OCI-LY3 (cell line): ENCODE measurements at regions not wholly inside any gene's neighbourhood (a gene's known extent, or its start where the extent isn't known, plus 50 kb on each side); places are given as distances from the start of the nearest gene placed in this dataset.

Experiments
- H2AFZ ChIP-seq: fragments of 200-600, 300-600 bp; shearing (Covaris generic); 2 replicates; pipeline ENCODE4 v1.6.0; 2014; ENCODE audit warnings: antibody characterized with exemption, low read depth, low read length
- H3K27ac ChIP-seq: fragments of 200-600, 300-600 bp; sonication (generic); 2 replicates; pipeline ENCODE4 v1.5.1; 2014; ENCODE audit warnings: mild to moderate bottlenecking, low read length, moderate library complexity, mixed read lengths
- H3K27me3 ChIP-seq: fragments of 200-600, 300-600 bp; sonication (generic); 2 replicates; pipeline ENCODE4 v1.6.1; 2014; ENCODE audit warnings: low read depth, low read length, mixed read lengths
- H3K36me3 ChIP-seq: fragments of 200-600, 300-600 bp; sonication (generic); replicated peaks from 2 replicates; pipeline ENCODE3; 2014; ENCODE audit warnings: low read depth, low read length, mixed read lengths
- H3K4me1 ChIP-seq: fragments of 300-600, 200-600 bp; sonication (generic); 2 replicates; pipeline ENCODE4 v1.6.1; 2014; ENCODE audit warnings: low read length, mixed read lengths
- H3K4me2 ChIP-seq: fragments of 200-600, 300-600 bp; sonication (generic); 2 replicates; pipeline ENCODE4 v1.6.1; 2014; ENCODE audit warnings: low read length, mixed read lengths
- H3K4me3 ChIP-seq: fragments of 300-600, 200-600 bp; sonication (generic); 2 replicates; pipeline ENCODE4 v1.5.1; 2014; ENCODE audit warnings: antibody characterized with exemption, mild to moderate bottlenecking, low read length, moderate library complexity
- H3K79me2 ChIP-seq: fragments of 300-600, 200-600 bp; shearing (Covaris generic); 2 replicates; pipeline ENCODE4 v1.6.1; 2014; ENCODE audit warnings: mild to moderate bottlenecking, low read length, mixed read lengths
- H3K9ac ChIP-seq: fragments of 300-600, 200-600 bp; shearing (Covaris generic); 2 replicates; pipeline ENCODE4 v1.6.0; 2014; ENCODE audit warnings: mild to moderate bottlenecking, low read length, moderate library complexity
- H3K9me3 ChIP-seq: fragments of 200-600, 300-600 bp; shearing (Covaris generic); 2 replicates; pipeline ENCODE4 v1.6.1; 2014; ENCODE audit warnings: low read length, mixed read lengths; ENCODE audit not compliant: insufficient read depth
- H4K20me1 ChIP-seq: fragments of 200-600, 300-600 bp; sonication (generic); 2 replicates; pipeline ENCODE4 v1.6.1; 2016; ENCODE audit warnings: low read length, mixed read lengths; ENCODE audit not compliant: insufficient read depth
- EZH2phosphoT487 ChIP-seq: fragments of 200-600 bp; shearing (Covaris generic); IDR thresholded peaks from 2 replicates; pipeline ENCODE4 v1.6.1; 2018; ENCODE audit warnings: antibody characterized with exemption, mixed run types, low read depth
- TF ChIP-seq, protein P1 (sequence below): fragments of 200-600, 300-600 bp; sonication (generic); IDR thresholded peaks from 2 replicates; pipeline ENCODE4 v1.5.1; 2014; ENCODE audit warnings: antibody characterized with exemption, low read length, low read depth

DNA sequence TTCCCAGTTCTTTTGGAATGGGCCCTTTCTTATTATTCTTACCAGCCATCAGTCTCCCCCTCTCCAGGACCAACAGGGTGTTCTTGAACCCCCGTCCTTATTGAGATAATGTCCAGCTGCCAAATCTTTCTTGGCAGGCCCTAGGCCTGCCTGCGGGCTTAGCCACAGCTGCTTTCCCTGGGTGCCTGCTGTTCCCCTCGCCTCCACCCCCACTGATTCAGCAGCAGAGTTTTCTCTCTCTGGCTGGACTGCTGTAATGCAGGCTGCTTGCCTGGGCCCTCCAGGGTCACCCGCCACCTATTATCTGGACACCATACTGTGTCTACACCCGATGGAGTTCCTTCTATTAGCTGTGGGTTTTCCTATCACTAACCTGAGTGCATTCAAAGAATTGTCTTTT, 395.4 kb upstream of the ATP5MC3 start:
- Histone ChIP-seq H3K9me3 (no peaks in the 10 kb centered on the region), H3K79me2 (no peaks in the 10 kb centered on the region), H3K9ac (no peak overlapping the region), H2AFZ (no peak overlapping the region), H3K4me3 (no peak overlapping the region), H3K27ac (no peak overlapping the region), H4K20me1 (no peaks in the 10 kb centered on the region), H3K4me2 (no peak overlapping the region), H3K36me3 (no peaks in the 10 kb centered on the region), H3K4me1 (peaks cover 29% of the 10 kb centered on the region), H3K27me3 (no peaks in the 10 kb centered on the region)
- TF ChIP-seq, protein P1, sequence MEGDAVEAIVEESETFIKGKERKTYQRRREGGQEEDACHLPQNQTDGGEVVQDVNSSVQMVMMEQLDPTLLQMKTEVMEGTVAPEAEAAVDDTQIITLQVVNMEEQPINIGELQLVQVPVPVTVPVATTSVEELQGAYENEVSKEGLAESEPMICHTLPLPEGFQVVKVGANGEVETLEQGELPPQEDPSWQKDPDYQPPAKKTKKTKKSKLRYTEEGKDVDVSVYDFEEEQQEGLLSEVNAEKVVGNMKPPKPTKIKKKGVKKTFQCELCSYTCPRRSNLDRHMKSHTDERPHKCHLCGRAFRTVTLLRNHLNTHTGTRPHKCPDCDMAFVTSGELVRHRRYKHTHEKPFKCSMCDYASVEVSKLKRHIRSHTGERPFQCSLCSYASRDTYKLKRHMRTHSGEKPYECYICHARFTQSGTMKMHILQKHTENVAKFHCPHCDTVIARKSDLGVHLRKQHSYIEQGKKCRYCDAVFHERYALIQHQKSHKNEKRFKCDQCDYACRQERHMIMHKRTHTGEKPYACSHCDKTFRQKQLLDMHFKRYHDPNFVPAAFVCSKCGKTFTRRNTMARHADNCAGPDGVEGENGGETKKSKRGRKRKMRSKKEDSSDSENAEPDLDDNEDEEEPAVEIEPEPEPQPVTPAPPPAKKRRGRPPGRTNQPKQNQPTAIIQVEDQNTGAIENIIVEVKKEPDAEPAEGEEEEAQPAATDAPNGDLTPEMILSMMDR: no peak
- no peak for TF ChIP-seq EZH2phosphoT487

- peaks cover 29% of the 10 kb centered on the region for H3K4me1 ChIP-seq
- H3K9ac ChIP-seq: no peak overlapping the region; the same call in 1 of the 2 replicates
- H3K4me3 ChIP-seq: no peak overlapping the region
- H2AFZ ChIP-seq: peak overlapping the region; percentile 95
- peak overlapping the region; percentile 70 for H3K4me2 ChIP-seq
- no peak for TF ChIP-seq EZH2phosphoT487
- TF ChIP-seq, protein P1: no peak
- H3K36me3 ChIP-seq: no peaks in the 10 kb centered on the region
- no peaks in the 10 kb centered on the region for H4K20me1 ChIP-seq
- H3K27me3 ChIP-seq: no peaks in the 10 kb centered on the region
- no peaks in the 10 kb centered on the region for H3K9me3 ChIP-seq
- no peaks in the 10 kb centered on the region for H3K79me2 ChIP-seq
- peak overlapping the region; percentile 49 for H3K27ac ChIP-seq
Observed at GRCh38 chr2:175576270-175576669, 394.8 kb upstream of the ATP5MC3 start.

GRCh38 chr2:175575346-175576258, 394.1 kb upstream of the ATP5MC3 start:
- H3K36me3 ChIP-seq: no peaks in the 10 kb centered on the region
- H3K79me2 ChIP-seq: no peaks in the 10 kb centered on the region
- H3K4me3 ChIP-seq: peak overlapping the region; percentile 30; the same call in 1 of the 2 replicates
- no peak overlapping the region; the same call in 1 of the 2 replicates for H3K9ac ChIP-seq
- peak overlapping the region; percentile 70 for H3K4me2 ChIP-seq
- H3K4me1 ChIP-seq: peaks cover 29% of the 10 kb centered on the region
- peak overlapping the region; percentile 95 for H2AFZ ChIP-seq
- no peaks in the 10 kb centered on the region for H4K20me1 ChIP-seq
- TF ChIP-seq EZH2phosphoT487: no peak
- TF ChIP-seq, protein P1: no peak
- no peaks in the 10 kb centered on the region for H3K27me3 ChIP-seq
- no peaks in the 10 kb centered on the region for H3K9me3 ChIP-seq
- peak overlapping the region; percentile 49 for H3K27ac ChIP-seq

GRCh38 chr2:175574069-175574468, 392.6 kb upstream of the ATP5MC3 start:
- H3K27me3 ChIP-seq: no peaks in the 10 kb centered on the region
- H3K4me3 ChIP-seq: no peak overlapping the region
- H3K27ac ChIP-seq: no peak overlapping the region
- H3K4me1 ChIP-seq: peaks cover 20% of the 10 kb centered on the region
- no peak overlapping the region for H3K9ac ChIP-seq
- H3K4me2 ChIP-seq: no peak overlapping the region
- H3K79me2 ChIP-seq: no peaks in the 10 kb centered on the region
- H4K20me1 ChIP-seq: no peaks in the 10 kb centered on the region
- TF ChIP-seq, protein P1: no peak
- no peak for TF ChIP-seq EZH2phosphoT487
- H2AFZ ChIP-seq: no peak overlapping the region
- no peaks in the 10 kb centered on the region for H3K36me3 ChIP-seq
- no peaks in the 10 kb centered on the region for H3K9me3 ChIP-seq
